K562 (cell line): ENCODE measurements at regions not wholly inside any gene's neighbourhood (a gene's known extent, or its start where the extent isn't known, plus 50 kb on each side); places are given as distances from the start of the nearest gene placed in this dataset.

Experiments used
- ATAC-seq: fragments of 200-7000 bp; cut with Tn5 transposase; 3 replicates; pipeline ENCODE4 v1.9.1; 2020; ENCODE audit warnings: moderate library complexity
- BruUV-seq: library from RNA; stranded (reverse); fragments of 400-500 nt; replicated peaks from 2 replicates; lab custom pipeline; 2021; lab: Mats Ljungman, UMichigan
- CTCF ChIA-PET: fragments of 300-600 bp; formaldehyde crosslinking; extraction: SDS; loops from one replicate; lab custom pipeline; 2021; ENCODE audit warnings: low intra/inter-chr PET ratio; lab: Yijun Ruan, JAX
- POLR2A ChIA-PET: fragments of 300-600, 350-650 bp; sonication (Branson Sonifier 250); formaldehyde crosslinking; extraction: SDS; loops from one replicate; lab custom pipeline; 2021; ENCODE audit warnings: antibody characterized with exemption, inconsistent platforms; lab: Yijun Ruan, JAX
- DNase-seq, 4 experiments: peaks; one replicate each; pipeline versions ENCODE4 v3.0.0 to v3.0.0-alpha.2; 2011 to 2018; ENCODE audit warnings: low spot score in 3 of 4, mixed read lengths in 3 of 4; ENCODE audit errors: extremely low read depth in 1 of 4
- FAIRE-seq: peaks from 2 replicates; lab custom pipeline; 2011; peaks lifted over from hg19 to GRCh38; lab: Jason Lieb, UNC
- H2AFZ ChIP-seq: 2 replicates; pipeline ENCODE4 v1.6.0; 2011; ENCODE audit warnings: low read depth, low read length, control low read depth, inconsistent platforms
- H3K27ac ChIP-seq: fragments of 200-600 bp; 3 replicates; pipeline ENCODE4 v1.8.0; 2011; ENCODE audit warnings: low read depth, mild to moderate bottlenecking, control low read depth, inconsistent platforms, low read length, moderate library complexity, mixed read lengths; ENCODE audit errors: extremely low read depth
- H3K27me3 ChIP-seq, 2 experiments: fragments of 300-600 bp in 1 of 2; 2 replicates in 1 of 2; 3 replicates in 1 of 2; pipeline versions ENCODE4 v1.6.0 to v1.8.0; 2011; ENCODE audit warnings: inconsistent platforms in 2 of 2, low read length in 2 of 2, mild to moderate bottlenecking in 1 of 2, mixed read lengths in 1 of 2, moderate library complexity in 1 of 2; ENCODE audit not compliant: control insufficient read depth in 2 of 2, insufficient read depth in 2 of 2
- H3K36me3 ChIP-seq: fragments of 300-600 bp; 3 replicates; pipeline ENCODE4 v1.8.0; 2011; ENCODE audit warnings: mild to moderate bottlenecking, low read length, inconsistent platforms; ENCODE audit not compliant: control insufficient read depth, insufficient read depth
- H3K4me1 ChIP-seq, 2 experiments: fragments of 200-600 bp in 1 of 2; replicated peaks in 1 of 2; 2 replicates in 1 of 2; 3 replicates in 1 of 2; pipeline versions ENCODE4 v1.5.1 to v1.8.0; 2011; ENCODE audit warnings: inconsistent platforms in 2 of 2, low read length in 2 of 2, mild to moderate bottlenecking in 1 of 2, mixed read lengths in 1 of 2, moderate library complexity in 1 of 2; ENCODE audit not compliant: control insufficient read depth in 2 of 2, insufficient read depth in 2 of 2
- H3K4me2 ChIP-seq: 2 replicates; pipeline ENCODE4 v1.6.1; 2011; ENCODE audit warnings: low read length, control low read depth, inconsistent platforms, mixed read lengths; ENCODE audit not compliant: insufficient read depth
- H3K4me3 ChIP-seq: fragments of 200-600 bp; sonication (generic), shearing (Covaris generic); 2 replicates; pipeline ENCODE4 v1.5.1; 2016; ENCODE audit warnings: control low read depth, inconsistent platforms
- H3K79me2 ChIP-seq: fragments of 200-600 bp; 3 replicates; pipeline ENCODE4 v1.8.0; 2011; ENCODE audit warnings: low read length, inconsistent platforms; ENCODE audit not compliant: control insufficient read depth, insufficient read depth
- H3K9ac ChIP-seq, 2 experiments: 2 replicates each; pipeline versions ENCODE4 v1.6.0 to v1.6.1; 2011; ENCODE audit warnings: low read depth in 2 of 2, low read length in 2 of 2, control low read depth in 1 of 2, inconsistent platforms in 1 of 2, mild to moderate bottlenecking in 1 of 2, mixed read lengths in 1 of 2; ENCODE audit not compliant: insufficient read depth in 1 of 2
- H3K9me1 ChIP-seq: one replicate; pipeline ENCODE4 v1.6.0; 2011; ENCODE audit warnings: inconsistent platforms, mild to moderate bottlenecking, low read length, moderate library complexity; ENCODE audit not compliant: control insufficient read depth, insufficient read depth
- H3K9me3 ChIP-seq: replicated peaks from 2 replicates; pipeline ENCODE4 v1.5.1; 2011; ENCODE audit warnings: low read depth, low read length, inconsistent platforms; ENCODE audit not compliant: control insufficient read depth, insufficient read depth
- H4K20me1 ChIP-seq: replicated peaks from 2 replicates; pipeline ENCODE4 v1.6.1; 2011; ENCODE audit warnings: low read length, inconsistent platforms, mixed read lengths; ENCODE audit not compliant: control insufficient read depth, insufficient read depth
- CLOCK ChIP-seq: fragments of 250-450 bp; sonication (Bioruptor Pico); IDR thresholded peaks from 2 replicates; pipeline ENCODE4 v1.4.0; 2020; ENCODE audit warnings: mild to moderate bottlenecking, moderate library complexity, borderline replicate concordance
- CTCFL ChIP-seq: IDR thresholded peaks from 2 replicates; pipeline ENCODE4 v1.6.1; 2011; ENCODE audit warnings: borderline replicate concordance, low read depth, mild to moderate bottlenecking, moderate library complexity, low read length; ENCODE audit not compliant: insufficient read depth, poor library complexity, severe bottlenecking
- FOXP1 ChIP-seq: sonication (generic); formaldehyde crosslinking; IDR thresholded peaks from 2 replicates; pipeline ENCODE4 v1.8.0; 2022; ENCODE audit warnings: mild to moderate bottlenecking, missing genetic modification reagents
- FOXP4 ChIP-seq: sonication (generic); formaldehyde crosslinking; IDR thresholded peaks from 2 replicates; pipeline ENCODE4 v1.8.0; 2022; ENCODE audit warnings: mild to moderate bottlenecking, missing genetic modification reagents, borderline replicate concordance
- HDAC6 ChIP-seq: IDR thresholded peaks from 2 replicates; pipeline ENCODE4 v1.6.1; 2012; ENCODE audit warnings: low read depth, mild to moderate bottlenecking, control low read depth, inconsistent platforms, low read length, moderate library complexity
- JUNB ChIP-seq: fragments of 450-650 bp; formaldehyde crosslinking; conservative IDR thresholded peaks from 2 replicates; pipeline ENCODE4 v1.4.0; 2020; ENCODE audit warnings: mild to moderate bottlenecking
- KDM5B ChIP-seq: fragments of 200-600 bp; sonication (generic); IDR thresholded peaks from 2 replicates; pipeline ENCODE4 v1.6.1; 2012; ENCODE audit warnings: low read depth, mild to moderate bottlenecking, moderate library complexity, low read length, control low read depth, inconsistent platforms; ENCODE audit not compliant: insufficient replicate concordance
- NCOR1 ChIP-seq: fragments of 450-650 bp; IDR thresholded peaks from 2 replicates; pipeline ENCODE4 v1.6.1; 2016; ENCODE audit warnings: mild to moderate bottlenecking, moderate library complexity
- SRSF7 ChIP-seq: fragments of 200-400 bp; formaldehyde crosslinking; optimal IDR thresholded peaks from 2 replicates; pipeline ENCODE3; 2017; ENCODE audit warnings: mild to moderate bottlenecking, low read depth, low read length
- ZFP91 ChIP-seq: sonication (generic); formaldehyde crosslinking; IDR thresholded peaks from 2 replicates; pipeline ENCODE4 v1.8.0; 2022; ENCODE audit warnings: mild to moderate bottlenecking, missing genetic modification reagents
- ZNF134 ChIP-seq: fragments of 250-450 bp; sonication (Bioruptor Pico); conservative IDR thresholded peaks from 2 replicates; pipeline ENCODE4 v1.4.0; 2020
- WGBS: fragments of 100-300 bp; shearing (Covaris generic); methylation state at CpG from one replicate; pipeline ENCODE4 v1.1.6; 2016; ENCODE audit warnings: low coverage, mixed read lengths; ENCODE audit not compliant: insufficient coverage; ENCODE audit errors: missing lambda C conversion rate; 5-methylcytosine and 5-hydroxymethylcytosine counted together
- in situ Hi-C: fragments of 300-500 bp; cut with MboI; formaldehyde crosslinking; loops from 4 replicates; pipeline ENCODE4 v1.15.0; 2018; ENCODE audit warnings: inconsistent platforms, mixed read lengths
- intact Hi-C: fragments of 100-400 bp; cut with micrococcal nuclease; formaldehyde crosslinking; loops from 2 replicates; pipeline ENCODE4 v1.14.2; 2022

GRCh38 chr18:43682196-43682595 is 404.9 kb upstream of the SYT4 start:
- H3K4me2 ChIP-seq, result no peak overlapping the region
- no peaks in the 10 kb centered on the region for H3K79me2 ChIP-seq
- DNase-seq, result no peak
- in situ Hi-C loops, result no loop called here
- ChIA-PET POLR2A (no interaction called here), CTCF (no interaction called here)
- no peaks in the 10 kb centered on the region for H3K4me1 ChIP-seq
- H3K9me1 ChIP-seq, result no peaks in the 10 kb centered on the region
- intact Hi-C loops, result no loop called here
- TF ChIP-seq CLOCK (CRISPR knock-in tag), result no peak
- TF ChIP-seq FOXP1 (CRISPR knock-in tag), result no peak
- no peak for TF ChIP-seq CTCFL
- TF ChIP-seq ZFP91 (CRISPR knock-in tag), result no peak
- TF ChIP-seq HDAC6, result no peak
- no peak for TF ChIP-seq NCOR1
- TF ChIP-seq FOXP4 (CRISPR knock-in tag), result no peak
- no peak for TF ChIP-seq KDM5B
- TF ChIP-seq SRSF7, result no peak
- TF ChIP-seq JUNB (CRISPR knock-in tag), result no peak
- TF ChIP-seq ZNF134 (CRISPR knock-in tag), result no peak
- no peak overlapping the region for H2AFZ ChIP-seq
- BruUV-seq, result no TSS peak
- H3K9me3 ChIP-seq, result no peaks in the 10 kb centered on the region
- ATAC-seq, result no peak
- H3K4me3 ChIP-seq, result no peak overlapping the region
- no peaks in the 10 kb centered on the region for H3K36me3 ChIP-seq
- 9% methylated on average over 7 of the region's 7 CpGs for WGBS
- no peaks in the 10 kb centered on the region for H4K20me1 ChIP-seq
- H3K9ac ChIP-seq, result no peak overlapping the region
- no peak for FAIRE-seq
- H3K27me3 ChIP-seq, result no peaks in the 10 kb centered on the region
- no peak overlapping the region for H3K27ac ChIP-seq
